GM12874 (cell line): ENCODE measurements at regions not wholly inside any gene's neighbourhood (a gene's known extent, or its start where the extent isn't known, plus 50 kb on each side); places are given as distances from the start of the nearest gene placed in this dataset.

Experiments used
- CTCF ChIP-seq: IDR thresholded peaks from 2 replicates; pipeline ENCODE4 v1.5.1; 2011; ENCODE audit warnings: low read depth, mild to moderate bottlenecking, control low read depth, low read length, moderate library complexity; ENCODE audit not compliant: insufficient read depth

DNA sequence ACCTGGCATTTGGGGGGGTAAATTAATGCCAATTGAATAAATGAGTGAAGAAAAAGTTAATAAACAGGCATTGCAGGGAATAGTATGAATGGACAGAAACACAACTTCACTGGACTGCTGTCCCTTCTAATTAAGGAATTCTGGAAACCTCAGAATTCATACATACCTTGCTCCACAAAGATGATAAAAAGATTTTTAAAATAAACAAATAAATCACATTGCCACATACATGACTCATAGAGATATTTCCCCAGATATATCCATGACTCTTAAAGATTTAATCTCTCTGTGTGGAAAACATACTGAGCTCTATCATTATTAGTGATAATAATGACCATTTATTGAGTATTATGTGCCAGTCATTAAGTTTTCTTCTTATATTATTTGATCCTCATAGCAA, 469.0 kb upstream of the MEF2C start:
- no peak for TF ChIP-seq CTCF

DNA sequence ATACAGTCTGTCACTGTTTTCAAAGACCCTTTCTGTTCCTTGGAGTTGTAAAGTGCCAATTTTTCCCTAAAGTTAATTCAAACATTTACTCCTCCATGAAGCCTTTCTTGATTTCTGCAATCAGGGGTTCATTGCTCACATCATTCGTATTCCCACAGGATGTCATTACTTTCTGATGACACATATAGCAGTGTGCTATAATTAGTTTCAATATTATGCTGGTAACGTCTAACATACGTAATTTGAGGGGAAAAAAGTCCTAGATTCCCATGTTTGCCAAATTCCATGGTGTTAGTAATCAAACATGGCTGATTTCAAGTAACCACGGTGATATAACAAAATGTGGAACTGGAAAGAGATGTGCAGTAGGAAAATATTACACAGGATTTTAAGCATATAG, 468.2 kb upstream of the MEF2C start:
- TF ChIP-seq CTCF, result no peak

GRCh38 chr5:89350684-89351083, 467.7 kb upstream of the MEF2C start:
- TF ChIP-seq CTCF, result no peak

- no peak for TF ChIP-seq CTCF
These were observed 466.4 kb upstream of the MEF2C start for GRCh38 chr5:89349246-89349980.

GRCh38 chr5:89346573-89346972, 463.6 kb upstream of the MEF2C start:
- no peak for TF ChIP-seq CTCF

DNA sequence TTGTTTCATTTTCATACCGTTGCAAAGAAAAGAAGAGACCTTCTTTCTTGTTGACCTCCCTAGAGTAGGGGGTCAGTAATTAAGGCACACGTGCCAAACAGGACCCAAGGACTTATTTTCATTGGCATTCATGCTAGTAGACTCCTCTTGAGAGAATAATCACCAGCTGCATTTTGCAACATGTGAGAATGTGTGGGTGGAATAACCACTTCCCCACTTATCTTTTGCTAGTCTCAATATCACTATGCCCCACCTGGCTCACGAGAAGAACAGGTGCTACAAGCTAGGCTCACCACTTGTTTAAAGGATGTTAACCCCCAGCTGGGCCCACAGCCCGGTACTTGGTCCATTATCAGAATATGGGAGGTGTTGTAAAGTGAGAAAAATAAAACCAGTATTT, 460.7 kb upstream of the MEF2C start:
- no peak for TF ChIP-seq CTCF

- no peak for TF ChIP-seq CTCF
These were observed 459.3 kb upstream of the MEF2C start for GRCh38 chr5:89342106-89342876.
